ENCODE measurements at regions not wholly inside any gene's neighbourhood (a gene's known extent, or its start where the extent isn't known, plus 50 kb on each side); places are given as distances from the start of the nearest gene placed in this dataset.

DNA sequence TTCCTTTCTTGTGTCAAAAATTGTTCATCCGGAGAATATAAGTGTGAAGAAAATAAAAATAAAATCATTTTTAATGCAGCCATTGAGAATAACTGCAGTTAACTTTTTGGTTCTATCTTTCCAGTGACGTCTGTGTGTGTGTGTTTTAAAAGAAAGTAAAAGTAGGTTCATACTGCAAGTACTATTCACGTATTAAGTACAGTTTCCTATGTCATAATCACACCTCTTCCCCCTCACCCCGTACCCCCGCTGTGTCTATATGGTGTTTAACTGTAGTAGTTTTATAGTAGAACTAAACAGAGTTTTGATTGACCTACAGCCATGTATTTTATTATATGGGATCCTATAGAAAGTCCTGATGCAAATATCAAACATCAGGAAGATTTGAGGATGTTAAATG is 78.5 kb upstream of the CLCN4 start:
- H3F3A ChIP-seq (ENCODE audit: insufficient read depth, low read depth): no peaks in the 10 kb centered on the region
- TF ChIP-seq EZH2 (IDR thresholded peaks at IDR 0.05; ENCODE audit: low read depth): no peak
- H4K20me1 ChIP-seq (ENCODE audit: insufficient read depth): no peaks in the 10 kb centered on the region
- H3K27ac ChIP-seq: no peak overlapping the region
- no peak overlapping the region for H2AFZ ChIP-seq
- no TSS peak for BruUV-seq (replicated peaks)
- H3K4me1 ChIP-seq (replicated peaks; ENCODE audit: insufficient read depth): no peaks in the 10 kb centered on the region
- no peaks in the 10 kb centered on the region for H3K9me3 ChIP-seq (ENCODE audit: insufficient read depth, low read depth)
- no peak overlapping the region for H3K4me3 ChIP-seq
- H3K4me2 ChIP-seq: no peak overlapping the region
- CTCF ChIA-PET: no interaction called here
- intact Hi-C loops (cut with micrococcal nuclease; ENCODE audit: unreplicated experiment): no loop called here
- H3K79me2 ChIP-seq (ENCODE audit: low read depth): no peaks in the 10 kb centered on the region
- DNase-seq: no peak
- H3K36me3 ChIP-seq (ENCODE audit: low read depth): peaks cover 3% of the 10 kb centered on the region; the same call in 1 of the 2 replicates
- no peaks in the 10 kb centered on the region for H3K27me3 ChIP-seq (ENCODE audit: insufficient read depth, low read depth)
- POLR2A ChIA-PET (ENCODE audit: unreplicated experiment): no interaction called here
- no peaks in the 10 kb centered on the region for H3K9me2 ChIP-seq (ENCODE audit: insufficient read depth)

DNA sequence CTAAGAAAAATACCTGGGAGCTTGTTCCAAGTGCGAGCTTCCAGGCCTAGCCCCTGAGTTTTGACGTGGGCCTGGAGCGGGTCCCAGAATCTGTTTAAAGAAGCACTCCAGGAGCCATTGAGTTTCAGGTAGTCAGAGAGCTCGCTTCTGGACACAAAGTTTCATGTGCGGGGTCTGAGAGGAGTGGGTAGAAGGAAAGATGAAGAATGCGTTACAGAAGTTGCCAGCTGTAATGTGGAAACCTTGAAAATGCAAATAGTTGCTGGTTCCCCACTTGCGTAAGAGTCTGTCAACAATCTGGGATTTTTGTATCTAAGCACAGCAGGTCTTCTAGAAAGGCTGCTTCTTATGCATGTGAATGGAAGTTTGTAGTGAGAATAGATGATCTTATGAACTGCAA is 77.5 kb upstream of the CLCN4 start:
- H3K27ac ChIP-seq: no peak overlapping the region
- TF ChIP-seq EZH2 (IDR thresholded peaks at IDR 0.05; ENCODE audit: low read depth): no peak
- TF ChIP-seq, protein P1, sequence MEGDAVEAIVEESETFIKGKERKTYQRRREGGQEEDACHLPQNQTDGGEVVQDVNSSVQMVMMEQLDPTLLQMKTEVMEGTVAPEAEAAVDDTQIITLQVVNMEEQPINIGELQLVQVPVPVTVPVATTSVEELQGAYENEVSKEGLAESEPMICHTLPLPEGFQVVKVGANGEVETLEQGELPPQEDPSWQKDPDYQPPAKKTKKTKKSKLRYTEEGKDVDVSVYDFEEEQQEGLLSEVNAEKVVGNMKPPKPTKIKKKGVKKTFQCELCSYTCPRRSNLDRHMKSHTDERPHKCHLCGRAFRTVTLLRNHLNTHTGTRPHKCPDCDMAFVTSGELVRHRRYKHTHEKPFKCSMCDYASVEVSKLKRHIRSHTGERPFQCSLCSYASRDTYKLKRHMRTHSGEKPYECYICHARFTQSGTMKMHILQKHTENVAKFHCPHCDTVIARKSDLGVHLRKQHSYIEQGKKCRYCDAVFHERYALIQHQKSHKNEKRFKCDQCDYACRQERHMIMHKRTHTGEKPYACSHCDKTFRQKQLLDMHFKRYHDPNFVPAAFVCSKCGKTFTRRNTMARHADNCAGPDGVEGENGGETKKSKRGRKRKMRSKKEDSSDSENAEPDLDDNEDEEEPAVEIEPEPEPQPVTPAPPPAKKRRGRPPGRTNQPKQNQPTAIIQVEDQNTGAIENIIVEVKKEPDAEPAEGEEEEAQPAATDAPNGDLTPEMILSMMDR (conservative IDR thresholded peaks at IDR 0.05): no peak
- DNase-seq: no peak
- no peak overlapping the region for H2AFZ ChIP-seq
- no peaks in the 10 kb centered on the region for H3K79me2 ChIP-seq (ENCODE audit: low read depth)
- H3K9me2 ChIP-seq (ENCODE audit: insufficient read depth): no peaks in the 10 kb centered on the region
- intact Hi-C loops (cut with micrococcal nuclease; ENCODE audit: unreplicated experiment): no loop called here
- H4K20me1 ChIP-seq (ENCODE audit: insufficient read depth): no peaks in the 10 kb centered on the region
- H3F3A ChIP-seq (ENCODE audit: insufficient read depth, low read depth): no peaks in the 10 kb centered on the region
- CTCF ChIA-PET: no interaction called here
- H3K36me3 ChIP-seq (ENCODE audit: low read depth): peaks cover 3% of the 10 kb centered on the region; the same call in 1 of the 2 replicates
- BruUV-seq (replicated peaks): no TSS peak
- no peak overlapping the region for H3K4me3 ChIP-seq
- H3K4me2 ChIP-seq: no peak overlapping the region
- no peaks in the 10 kb centered on the region for H3K27me3 ChIP-seq (ENCODE audit: insufficient read depth, low read depth)
- H3K4me1 ChIP-seq (replicated peaks; ENCODE audit: insufficient read depth): no peaks in the 10 kb centered on the region
- POLR2A ChIA-PET (ENCODE audit: unreplicated experiment): no interaction called here
- no peaks in the 10 kb centered on the region for H3K9me3 ChIP-seq (ENCODE audit: insufficient read depth, low read depth)

GRCh38 chrX:10083809-10084208 is 73.0 kb upstream of the CLCN4 start:
- no peaks in the 10 kb centered on the region for H3K9me2 ChIP-seq (ENCODE audit: insufficient read depth)
- 0 out of 2 replicates have a peak, but pooled peaks cover 1% of the 10 kb centered on the region for H3K4me1 ChIP-seq (replicated peaks; ENCODE audit: insufficient read depth)
- CTCF ChIA-PET: no interaction called here
- DNase-seq: no peak
- BruUV-seq (replicated peaks): no TSS peak
- H3K36me3 ChIP-seq (ENCODE audit: low read depth): 0 out of 2 replicates have a peak, but pooled peaks cover 3% of the 10 kb centered on the region
- no peaks in the 10 kb centered on the region for H3K27me3 ChIP-seq (ENCODE audit: insufficient read depth, low read depth)
- intact Hi-C loops (cut with micrococcal nuclease; ENCODE audit: unreplicated experiment): no loop called here
- no peaks in the 10 kb centered on the region for H3F3A ChIP-seq (ENCODE audit: insufficient read depth, low read depth)
- H3K79me2 ChIP-seq (ENCODE audit: low read depth): no peaks in the 10 kb centered on the region
- H2AFZ ChIP-seq: no peak overlapping the region
- POLR2A ChIA-PET (ENCODE audit: unreplicated experiment): no interaction called here
- H3K4me2 ChIP-seq: no peak overlapping the region
- TF ChIP-seq, protein P1 (conservative IDR thresholded peaks at IDR 0.05): no peak
- TF ChIP-seq EZH2 (IDR thresholded peaks at IDR 0.05; ENCODE audit: low read depth): no peak
- H3K4me3 ChIP-seq: no peak overlapping the region
- H3K27ac ChIP-seq: no peak overlapping the region
- H3K9me3 ChIP-seq (ENCODE audit: insufficient read depth, low read depth): no peaks in the 10 kb centered on the region
- no peaks in the 10 kb centered on the region for H4K20me1 ChIP-seq (ENCODE audit: insufficient read depth)

DNA sequence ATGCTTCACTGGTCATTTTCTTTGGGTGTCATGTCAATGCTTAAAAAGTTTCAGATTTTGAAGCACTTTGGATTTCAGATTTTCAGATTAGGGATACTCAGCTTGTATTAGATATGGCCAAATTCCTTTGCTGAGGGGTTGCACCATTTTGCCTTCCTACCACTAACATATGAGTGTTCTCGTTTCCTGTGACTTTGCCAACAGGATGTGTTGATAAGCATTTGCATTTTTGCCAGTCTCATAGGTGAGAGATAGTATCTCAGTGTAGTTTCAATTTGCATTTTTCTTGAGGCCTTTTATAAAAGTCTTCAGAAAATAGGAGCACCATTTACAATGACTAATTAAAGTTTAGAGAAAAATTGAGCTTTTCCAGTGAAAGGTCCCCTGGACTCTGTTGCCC is 71.6 kb upstream of the CLCN4 start:
- H3K4me3 ChIP-seq: no peak overlapping the region
- no peaks in the 10 kb centered on the region for H3K36me3 ChIP-seq (ENCODE audit: low read depth)
- POLR2A ChIA-PET (ENCODE audit: unreplicated experiment): no interaction called here
- H3K4me1 ChIP-seq (replicated peaks; ENCODE audit: insufficient read depth): 0 out of 2 replicates have a peak, but pooled peaks cover 9% of the 10 kb centered on the region
- intact Hi-C loops (cut with micrococcal nuclease; ENCODE audit: unreplicated experiment): no loop called here
- no peaks in the 10 kb centered on the region for H3K9me2 ChIP-seq (ENCODE audit: insufficient read depth)
- no peaks in the 10 kb centered on the region for H3F3A ChIP-seq (ENCODE audit: insufficient read depth, low read depth)
- H2AFZ ChIP-seq: no peak overlapping the region
- H3K9me3 ChIP-seq (ENCODE audit: insufficient read depth, low read depth): no peaks in the 10 kb centered on the region
- no peak overlapping the region for H3K4me2 ChIP-seq
- H3K27ac ChIP-seq: no peak overlapping the region
- no peaks in the 10 kb centered on the region for H3K27me3 ChIP-seq (ENCODE audit: insufficient read depth, low read depth)
- CTCF ChIA-PET: no interaction called here
- DNase-seq: no peak
- TF ChIP-seq EZH2 (IDR thresholded peaks at IDR 0.05; ENCODE audit: low read depth): no peak
- TF ChIP-seq, protein P1 (conservative IDR thresholded peaks at IDR 0.05): no peak
- no TSS peak for BruUV-seq (replicated peaks)
- no peaks in the 10 kb centered on the region for H3K79me2 ChIP-seq (ENCODE audit: low read depth)
- no peaks in the 10 kb centered on the region for H4K20me1 ChIP-seq (ENCODE audit: insufficient read depth)

Measured in PC-9 (cell line).